ENCODE measurements at regions not wholly inside any gene's neighbourhood (a gene's known extent, or its start where the extent isn't known, plus 50 kb on each side); places are given as distances from the start of the nearest gene placed in this dataset.

DNA sequence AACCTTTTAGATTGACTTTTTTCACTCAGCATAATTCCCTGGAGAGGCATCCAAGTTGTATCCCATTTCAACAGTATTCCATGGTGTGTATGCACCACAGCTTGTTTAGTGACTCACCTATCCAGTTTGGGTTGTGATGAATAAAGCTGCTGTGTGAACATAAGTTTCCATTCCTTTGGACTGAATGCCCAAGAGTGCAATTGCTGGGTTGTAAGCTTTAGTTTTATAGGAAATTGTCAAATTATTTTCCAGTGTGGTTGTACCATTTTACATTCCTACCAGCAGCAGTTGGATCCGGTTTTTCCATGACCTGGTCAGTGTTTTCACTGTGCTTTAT is 60.9 kb upstream of the TMED7 start:
- DNase-seq (ENCODE audit: low spot score) = no peak

DNA sequence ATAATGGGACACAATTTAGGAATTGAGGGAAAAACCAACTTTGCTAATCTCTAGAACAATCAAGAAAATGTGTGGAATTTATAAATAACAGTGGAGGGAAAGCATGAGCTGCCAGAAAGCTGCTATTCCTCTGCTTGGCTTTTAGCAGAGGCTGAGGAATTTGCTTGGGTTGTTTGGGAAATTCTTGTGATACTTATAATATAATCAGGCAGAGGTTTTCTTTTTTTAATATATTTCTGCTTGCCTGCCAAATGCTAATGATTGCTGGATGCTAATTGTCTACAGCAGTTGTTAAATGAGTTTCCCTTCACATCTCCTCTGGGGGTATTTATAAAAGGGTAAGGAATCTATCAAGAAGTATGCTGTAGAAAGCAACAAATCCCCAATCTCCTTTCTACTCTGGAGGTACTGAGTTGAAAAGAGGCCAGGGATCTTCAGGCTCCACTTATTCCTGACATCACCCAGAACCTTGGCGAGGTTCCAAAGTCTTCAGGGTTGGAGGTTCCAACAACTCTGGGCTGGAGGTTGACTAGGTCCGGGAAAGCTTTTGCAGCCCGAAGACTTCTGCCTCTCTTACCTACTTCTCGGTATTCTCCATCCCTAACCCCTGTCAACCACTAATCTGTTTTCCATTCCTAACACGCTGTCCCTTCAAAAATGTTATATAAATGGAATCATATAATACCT is 60.4 kb upstream of the TMED7 start:
- DNase-seq (ENCODE audit: low spot score) = no peak

DNA sequence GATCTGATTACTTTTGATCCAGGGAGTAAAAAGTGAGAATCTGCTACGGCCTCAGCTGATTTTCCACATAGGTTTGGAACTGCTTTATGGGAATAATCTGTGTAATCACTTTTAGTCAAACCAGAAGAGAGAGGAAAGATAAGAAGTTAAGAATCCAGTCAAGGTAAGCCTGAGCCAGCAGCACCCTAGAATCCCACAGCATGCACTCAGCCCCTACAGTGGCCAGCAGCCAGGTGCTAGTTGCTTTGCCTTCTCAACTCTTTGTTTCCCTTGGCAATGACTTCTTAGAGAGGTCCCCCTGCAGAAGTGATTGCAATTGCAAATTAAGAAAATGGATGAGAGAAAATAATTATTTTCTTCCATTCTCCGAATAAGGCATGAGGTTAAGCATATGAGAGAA is 59.7 kb upstream of the TMED7 start:
- no peak for DNase-seq (ENCODE audit: low spot score)

- no peak for DNase-seq (ENCODE audit: low spot score)
Measured at GRCh38 chr5:115684513-115685037, 58.7 kb upstream of the TMED7 start.

- no peak for DNase-seq (ENCODE audit: low spot score)
Measured at GRCh38 chr5:115683081-115683480, 57.2 kb upstream of the TMED7 start.

Data from germinal center (tissue), 1 donor.